Spleen (tissue), 7 donors: ENCODE measurements at regions not wholly inside any gene's neighbourhood (a gene's known extent, or its start where the extent isn't known, plus 50 kb on each side); places are given as distances from the start of the nearest gene placed in this dataset.

Experiments
- CTCF ChIP-seq, 11 experiments: fragments of 200-600 bp in 7 of 11; fragments of 450-650 bp in 4 of 11; sonication (generic) in 4 of 11; IDR thresholded peaks in 8 of 11; conservative IDR thresholded peaks in 3 of 11; 1 replicate in 7 of 11; 2 replicates in 4 of 11; pipeline versions ENCODE4 v1.4.0 to v1.8.0; 2016 to 2021; ENCODE audit warnings: antibody characterized with exemption in 11 of 11, inconsistent platforms in 4 of 11, mild to moderate bottlenecking in 1 of 11
- POLR2AphosphoS5 ChIP-seq, 3 donors: sonication (generic); formaldehyde crosslinking; IDR thresholded peaks; one replicate each; pipeline ENCODE4 v1.5.1; 2017; ENCODE audit warnings: antibody characterized with exemption in 3 of 3
- donor health status: DM: no; HTN: no; CAD: no; lungs with moderate emphysema.
- donor health status: DM: no; HTN: no; CAD: no.
- donor health status: DM: no; HTN: no; CAD: no.

- TF ChIP-seq CTCF (IDR thresholded peaks at IDR 0.05 in 8 of 11, conservative IDR thresholded peaks at IDR 0.05 in 3 of 11), result no peak
- no peak for TF ChIP-seq POLR2AphosphoS5 (IDR thresholded peaks at IDR 0.05)
Observed at GRCh38 chr12:116631619-116632018, 72.4 kb downstream of the MAP1LC3B2 start.
